Smooth muscle cell (in vitro differentiated cells): ENCODE measurements at regions not wholly inside any gene's neighbourhood (a gene's known extent, or its start where the extent isn't known, plus 50 kb on each side); places are given as distances from the start of the nearest gene placed in this dataset.
"Not testable (repeated sequence)": the region's sequence is repeated elsewhere in the genome, so short reads cannot be mapped to it uniquely, and the experiment has no call there.

Source experiments
- DNase-seq: peaks from one replicate; lab custom pipeline; 2025; ENCODE audit not compliant: unreplicated experiment; lab: John Stamatoyannopoulos, UW
- H2AFZ ChIP-seq: fragments of 200-600 bp; sonication (generic); 2 replicates; pipeline ENCODE4 v1.6.0; 2016; ENCODE audit warnings: antibody characterized with exemption, low read depth, mild to moderate bottlenecking
- H3F3A ChIP-seq: fragments of 200-600 bp; sonication (generic); 2 replicates; pipeline ENCODE4 v1.6.0; 2017; ENCODE audit warnings: antibody characterized with exemption, low read depth
- H3K27ac ChIP-seq: fragments of 200-600 bp; sonication (generic); 2 replicates; pipeline ENCODE4 v1.5.1; 2016; ENCODE audit warnings: low read depth, mild to moderate bottlenecking
- H3K27me3 ChIP-seq: fragments of 200-600 bp; sonication (generic); 2 replicates; pipeline ENCODE4 v1.6.1; 2016; ENCODE audit warnings: low read depth, mild to moderate bottlenecking
- H3K36me3 ChIP-seq: fragments of 200-600 bp; sonication (generic); 2 replicates; pipeline ENCODE4 v1.5.1; 2016; ENCODE audit warnings: low read depth
- H3K4me1 ChIP-seq: fragments of 200-600 bp; sonication (generic); 2 replicates; pipeline ENCODE4 v1.5.1; 2016; ENCODE audit warnings: low read depth
- H3K4me2 ChIP-seq: fragments of 200-600 bp; sonication (generic); 2 replicates; pipeline ENCODE4 v1.6.0; 2016; ENCODE audit warnings: mild to moderate bottlenecking
- H3K4me3 ChIP-seq: fragments of 200-600 bp; sonication (generic); 2 replicates; pipeline ENCODE4 v1.5.1; 2016; ENCODE audit warnings: mild to moderate bottlenecking
- H3K79me2 ChIP-seq: fragments of 200-600 bp; sonication (generic); 2 replicates; pipeline ENCODE4 v1.6.0; 2016; ENCODE audit warnings: low read depth, mild to moderate bottlenecking
- H3K9ac ChIP-seq: fragments of 200-600 bp; sonication (generic); 2 replicates; pipeline ENCODE4 v1.6.0; 2016; ENCODE audit warnings: low read depth
- H3K9me3 ChIP-seq: fragments of 200-600 bp; sonication (generic); replicated peaks from 2 replicates; pipeline ENCODE4 v1.5.1; 2016; ENCODE audit warnings: low read depth
- H4K20me1 ChIP-seq: fragments of 200-600 bp; sonication (generic); 2 replicates; pipeline ENCODE4 v1.6.0; 2016; ENCODE audit warnings: low read depth
- whole genome bisulfite sequencing: methylation state at CpG from one replicate; pipeline ENCODE4 v1.1.7; 2016; ENCODE audit warnings: low lambda C conversion rate; 5-methylcytosine and 5-hydroxymethylcytosine counted together
- TF ChIP-seq, protein P1 (sequence below): fragments of 200-600 bp; sonication (generic); IDR thresholded peaks from 2 replicates; pipeline ENCODE4 v1.5.1; 2017; ENCODE audit warnings: borderline replicate concordance, mild to moderate bottlenecking, antibody characterized with exemption; ENCODE audit not compliant: insufficient read depth, poor library complexity, severe bottlenecking

DNA sequence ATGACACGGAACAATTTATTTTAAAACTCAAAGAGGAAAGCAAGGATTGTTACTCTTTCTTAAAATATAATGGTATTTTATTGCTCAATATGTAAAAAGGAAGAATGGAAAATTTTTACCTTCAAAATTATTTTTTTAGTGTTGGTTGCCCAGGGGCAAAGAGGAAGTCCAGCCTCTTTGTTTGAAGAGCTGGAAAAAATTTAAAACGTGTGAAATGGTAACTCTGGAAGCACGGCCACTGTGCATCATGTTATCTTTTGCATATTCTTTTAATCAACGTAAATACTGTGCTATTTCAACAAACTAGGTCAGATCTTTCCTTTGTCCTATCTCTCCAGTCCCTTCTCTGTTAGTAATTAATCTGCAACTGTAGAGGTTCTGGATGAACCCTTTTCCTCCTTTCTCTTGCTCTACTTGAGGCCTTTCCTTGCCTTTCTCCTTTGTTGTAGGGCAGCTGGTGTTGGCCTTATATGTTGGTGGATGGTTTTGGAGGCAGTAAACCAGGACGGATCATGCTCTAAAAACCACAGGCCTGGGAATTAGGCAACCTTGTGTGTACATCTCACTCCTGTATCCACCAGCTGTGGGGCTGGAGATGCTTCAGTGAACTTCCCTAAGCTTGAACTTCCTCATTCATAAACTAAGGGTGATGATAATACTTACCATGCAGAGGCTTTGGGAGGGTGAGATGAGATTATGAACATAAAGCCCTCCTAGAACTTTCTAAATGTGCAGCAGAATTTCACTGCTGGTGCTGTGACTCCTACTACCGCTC, 143.3 kb downstream of the PRL start:
- Histone ChIP-seq H3K4me2 (no peak overlapping the region), H3K27ac (no peak overlapping the region), H4K20me1 (no peaks in the 10 kb centered on the region), H2AFZ (no peak overlapping the region), H3K27me3 (no peaks in the 10 kb centered on the region), H3K36me3 (no peaks in the 10 kb centered on the region), H3F3A (peaks cover 9% of the 10 kb centered on the region), H3K4me1 (peaks cover 27% of the 10 kb centered on the region), H3K9me3 (no peaks in the 10 kb centered on the region), H3K4me3 (no peak overlapping the region), H3K79me2 (no peaks in the 10 kb centered on the region), H3K9ac (no peak overlapping the region)
- no peak for DNase-seq
- WGBS: 69% methylated on average over 6 of the region's 6 CpGs
- TF ChIP-seq, protein P1, sequence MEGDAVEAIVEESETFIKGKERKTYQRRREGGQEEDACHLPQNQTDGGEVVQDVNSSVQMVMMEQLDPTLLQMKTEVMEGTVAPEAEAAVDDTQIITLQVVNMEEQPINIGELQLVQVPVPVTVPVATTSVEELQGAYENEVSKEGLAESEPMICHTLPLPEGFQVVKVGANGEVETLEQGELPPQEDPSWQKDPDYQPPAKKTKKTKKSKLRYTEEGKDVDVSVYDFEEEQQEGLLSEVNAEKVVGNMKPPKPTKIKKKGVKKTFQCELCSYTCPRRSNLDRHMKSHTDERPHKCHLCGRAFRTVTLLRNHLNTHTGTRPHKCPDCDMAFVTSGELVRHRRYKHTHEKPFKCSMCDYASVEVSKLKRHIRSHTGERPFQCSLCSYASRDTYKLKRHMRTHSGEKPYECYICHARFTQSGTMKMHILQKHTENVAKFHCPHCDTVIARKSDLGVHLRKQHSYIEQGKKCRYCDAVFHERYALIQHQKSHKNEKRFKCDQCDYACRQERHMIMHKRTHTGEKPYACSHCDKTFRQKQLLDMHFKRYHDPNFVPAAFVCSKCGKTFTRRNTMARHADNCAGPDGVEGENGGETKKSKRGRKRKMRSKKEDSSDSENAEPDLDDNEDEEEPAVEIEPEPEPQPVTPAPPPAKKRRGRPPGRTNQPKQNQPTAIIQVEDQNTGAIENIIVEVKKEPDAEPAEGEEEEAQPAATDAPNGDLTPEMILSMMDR: no peak

DNA sequence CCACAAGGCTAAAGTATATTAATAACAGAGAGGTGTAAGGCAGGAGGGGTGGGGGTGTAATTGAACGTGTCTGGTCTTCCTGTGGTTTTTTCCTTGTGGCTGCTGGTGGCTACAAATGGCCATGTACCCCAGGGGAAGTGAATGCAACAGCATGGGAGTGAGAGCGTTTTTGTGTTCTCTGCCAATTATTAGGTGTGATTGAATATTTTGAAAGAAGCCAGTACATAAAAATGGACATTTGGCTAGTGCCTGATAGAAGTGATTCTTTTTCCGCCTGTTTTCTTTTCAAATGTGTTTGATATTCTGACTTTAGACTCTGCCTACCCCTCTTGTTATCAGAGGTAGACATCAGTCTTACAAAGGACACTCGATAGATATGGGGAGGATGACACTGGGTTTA, 141.3 kb downstream of the PRL start:
- TF ChIP-seq, protein P1: no peak
- no peaks in the 10 kb centered on the region for H3K36me3 ChIP-seq
- no peak overlapping the region for H3K27ac ChIP-seq
- WGBS: 70% methylated on average over 4 of the region's 4 CpGs
- H3K4me2 ChIP-seq: no peak overlapping the region
- no peak for DNase-seq
- H3K79me2 ChIP-seq: no peaks in the 10 kb centered on the region
- H3K4me3 ChIP-seq: no peak overlapping the region
- H4K20me1 ChIP-seq: no peaks in the 10 kb centered on the region
- H3K27me3 ChIP-seq: no peaks in the 10 kb centered on the region
- no peaks in the 10 kb centered on the region for H3K9me3 ChIP-seq
- peaks cover 8% of the 10 kb centered on the region for H3K4me1 ChIP-seq
- H2AFZ ChIP-seq: no peak overlapping the region
- no peak overlapping the region for H3K9ac ChIP-seq
- H3F3A ChIP-seq: no peaks in the 10 kb centered on the region

DNA sequence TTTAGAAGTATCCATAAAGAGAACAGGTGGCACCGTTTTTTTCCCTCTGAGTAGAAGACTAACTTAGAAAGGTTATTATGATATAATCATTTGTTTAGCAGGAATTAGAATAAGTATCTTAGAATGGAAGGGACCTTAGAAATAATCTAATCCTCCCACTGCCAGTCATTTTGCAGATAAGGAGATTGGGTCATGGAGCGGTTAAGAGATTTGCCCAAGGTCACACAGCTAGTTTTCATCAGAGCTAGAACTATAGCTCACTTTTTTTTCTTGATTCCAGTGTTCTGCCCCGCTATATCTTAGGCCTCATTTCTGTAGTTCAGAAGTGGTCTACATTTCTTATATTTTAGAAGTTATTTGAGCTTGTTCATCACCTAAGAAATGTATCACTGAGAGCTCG, 139.6 kb downstream of the PRL start:
- Histone ChIP-seq H4K20me1 (no peaks in the 10 kb centered on the region), H3K4me2 (no peak overlapping the region), H3K4me3 (no peak overlapping the region), H3K27ac (no peak overlapping the region), H3K27me3 (no peaks in the 10 kb centered on the region), H2AFZ (no peak overlapping the region), H3K9me3 (no peaks in the 10 kb centered on the region), H3K79me2 (no peaks in the 10 kb centered on the region), H3K36me3 (no peaks in the 10 kb centered on the region), H3K4me1 (no peaks in the 10 kb centered on the region), H3K9ac (no peak overlapping the region), H3F3A (no peaks in the 10 kb centered on the region)
- WGBS: 95% methylated on average over 4 of the region's 4 CpGs
- no peak for DNase-seq
- TF ChIP-seq, protein P1: no peak

DNA sequence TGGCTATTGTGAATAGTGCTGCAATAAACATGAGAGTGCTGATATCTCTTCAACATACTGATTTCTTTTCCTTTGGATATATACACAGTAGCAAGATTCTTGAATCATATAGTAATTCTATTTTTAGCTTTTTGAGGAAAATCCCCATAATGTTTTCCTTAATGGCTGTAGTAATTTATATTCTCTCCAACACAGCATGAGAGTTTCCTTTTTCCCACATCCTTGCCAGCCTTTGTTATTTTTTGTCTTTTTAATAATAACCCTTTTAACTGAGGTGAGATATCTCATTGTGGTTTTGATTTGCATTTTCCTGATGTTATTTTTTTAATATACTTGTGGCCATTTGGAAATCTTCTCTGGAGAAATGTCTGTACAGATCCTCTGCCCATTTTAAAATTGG, 132.6 kb downstream of the PRL start:
- no peak overlapping the region for H2AFZ ChIP-seq
- no peak overlapping the region for H3K9ac ChIP-seq
- no peaks in the 10 kb centered on the region for H4K20me1 ChIP-seq
- TF ChIP-seq, protein P1: no peak
- H3K27me3 ChIP-seq: no peaks in the 10 kb centered on the region
- no peak for DNase-seq
- no peak overlapping the region for H3K4me3 ChIP-seq
- H3K79me2 ChIP-seq: no peaks in the 10 kb centered on the region
- no peak overlapping the region for H3K27ac ChIP-seq
- no peaks in the 10 kb centered on the region for H3K4me1 ChIP-seq
- no peaks in the 10 kb centered on the region for H3K9me3 ChIP-seq
- H3F3A ChIP-seq: no peaks in the 10 kb centered on the region
- no peaks in the 10 kb centered on the region for H3K36me3 ChIP-seq
- no peak overlapping the region for H3K4me2 ChIP-seq

DNA sequence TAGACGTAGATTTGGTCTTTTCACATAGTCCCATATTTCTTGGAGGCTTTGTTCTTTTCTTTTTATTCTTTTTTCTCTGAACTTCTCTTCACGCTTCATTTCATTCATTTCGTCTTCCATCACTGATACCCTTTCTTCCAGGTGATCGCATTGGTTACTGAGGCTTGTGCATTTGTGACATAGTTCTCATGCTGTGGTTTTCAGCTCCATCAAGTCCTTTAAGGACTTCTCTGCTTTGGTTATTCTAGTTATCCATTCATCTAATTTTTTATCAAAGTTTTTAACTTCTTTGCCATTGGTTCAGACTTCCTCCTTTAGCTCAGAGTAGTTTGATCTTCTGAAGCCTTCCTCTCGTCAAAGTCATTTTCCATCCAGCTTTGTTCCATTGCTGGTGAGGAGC, 125.8 kb downstream of the PRL start:
- not testable (repeated sequence) for DNase-seq
- 97% methylated on average over 5 of the region's 5 CpGs for WGBS

DNA sequence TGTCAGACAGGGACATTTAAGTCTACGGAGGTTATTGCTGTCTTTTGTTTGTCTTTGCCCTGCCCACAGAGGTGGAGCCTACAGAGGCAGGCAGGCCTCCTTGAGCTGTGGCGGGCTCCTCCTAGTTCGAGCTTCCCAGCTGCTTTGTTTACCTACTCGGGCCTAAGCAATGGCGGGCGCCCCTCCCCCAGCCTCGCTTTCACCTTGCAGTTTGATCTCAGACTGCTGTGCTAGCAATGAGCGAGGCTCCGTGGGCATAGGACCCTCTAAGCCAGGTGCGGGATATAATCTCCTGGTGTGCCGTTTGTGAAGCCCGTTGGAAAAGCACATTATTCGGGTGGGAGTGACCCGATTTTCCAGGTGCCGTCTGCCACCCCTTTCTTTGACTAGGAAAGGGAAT, 125.0 kb downstream of the PRL start:
- H2AFZ ChIP-seq, H3K27ac ChIP-seq, H3F3A ChIP-seq, H3K4me3 ChIP-seq, H3K36me3 ChIP-seq, H3K4me1 ChIP-seq, H4K20me1 ChIP-seq, DNase-seq, H3K79me2 ChIP-seq, H3K9ac ChIP-seq, H3K27me3 ChIP-seq, H3K9me3 ChIP-seq, H3K4me2 ChIP-seq: not testable (repeated sequence)
- 94% methylated on average over 15 of the region's 15 CpGs for whole genome bisulfite sequencing

More for the DNA sequence above, 125.8 kb downstream of the PRL start:
- not testable (repeated sequence) for H2AFZ ChIP-seq, H3K27me3 ChIP-seq, H3K4me2 ChIP-seq, H3K36me3 ChIP-seq, H3F3A ChIP-seq, H3K9me3 ChIP-seq, H3K27ac ChIP-seq, H3K4me1 ChIP-seq, H3K4me3 ChIP-seq, H3K9ac ChIP-seq, H4K20me1 ChIP-seq, H3K79me2 ChIP-seq
